Stimulated activated CD4-positive, alpha-beta T cell treated with anti-CD3 and anti-CD28 coated beads, Interleukin-12 subunit alpha, Interleukin-12 subunit beta, amount 100 ng/mL, for 4 hours (primary cell): ENCODE measurements at regions not wholly inside any gene's neighbourhood (a gene's known extent, or its start where the extent isn't known, plus 50 kb on each side); places are given as distances from the start of the nearest gene placed in this dataset.

ENCODE experiments used
- DNase-seq: peaks from one replicate; pipeline ENCODE4 v3.0.0-alpha.2; 2020

GRCh38 chr2:7226501-7226900 lies 309.3 kb downstream of the RNF144A start:
- DNase-seq = no peak

- no peak for DNase-seq
Measured at GRCh38 chr2:7233126-7233525, 315.9 kb downstream of the RNF144A start.

GRCh38 chr2:7237466-7237865 lies 320.3 kb downstream of the RNF144A start:
- DNase-seq = no peak

- no peak for DNase-seq
Measured at GRCh38 chr2:7239078-7239477, 321.9 kb downstream of the RNF144A start.

GRCh38 chr2:7241041-7241745 lies 324.0 kb downstream of the RNF144A start:
- no peak for DNase-seq

GRCh38 chr2:7242189-7242867 lies 325.1 kb downstream of the RNF144A start:
- DNase-seq = no peak

- no peak for DNase-seq
Measured at GRCh38 chr2:7243276-7243675, 326.1 kb downstream of the RNF144A start.

- DNase-seq = no peak
Measured at GRCh38 chr2:7256377-7256776, 339.2 kb downstream of the RNF144A start.

GRCh38 chr2:7262727-7263126 lies 345.5 kb downstream of the RNF144A start:
- DNase-seq = no peak

- DNase-seq = no peak
Measured at GRCh38 chr2:7264791-7265190, 347.6 kb downstream of the RNF144A start.

GRCh38 chr2:7265286-7265685 lies 348.1 kb downstream of the RNF144A start:
- DNase-seq = no peak

- DNase-seq = no peak
Measured at GRCh38 chr2:7269106-7269643, 352.0 kb downstream of the RNF144A start.

GRCh38 chr2:7270011-7270431 lies 352.8 kb downstream of the RNF144A start:
- no peak for DNase-seq

- DNase-seq = no peak
Measured at GRCh38 chr2:7272210-7272609, 355.0 kb downstream of the RNF144A start.

- no peak for DNase-seq
Measured at GRCh38 chr2:7278984-7279383, 361.8 kb downstream of the RNF144A start.

GRCh38 chr2:7279421-7279949 lies 362.3 kb downstream of the RNF144A start:
- DNase-seq = no peak

- DNase-seq = no peak
Measured at GRCh38 chr2:7280790-7281189, 363.6 kb downstream of the RNF144A start.

- DNase-seq = no peak
Measured at GRCh38 chr2:7281231-7282201, 364.3 kb downstream of the RNF144A start.

- DNase-seq = no peak
Measured at GRCh38 chr2:7286120-7286519, 368.9 kb downstream of the RNF144A start.

GRCh38 chr2:7288484-7288883 lies 371.3 kb downstream of the RNF144A start:
- DNase-seq = no peak

GRCh38 chr2:7289697-7290096 lies 372.5 kb downstream of the RNF144A start:
- no peak for DNase-seq

GRCh38 chr2:7292154-7292691 lies 375.0 kb downstream of the RNF144A start:
- no peak for DNase-seq

- no peak for DNase-seq
Measured at GRCh38 chr2:7309582-7309981, 392.4 kb downstream of the RNF144A start.
